Keratinocyte (primary cell): ENCODE measurements at regions not wholly inside any gene's neighbourhood (a gene's known extent, or its start where the extent isn't known, plus 50 kb on each side); places are given as distances from the start of the nearest gene placed in this dataset.

Experiments
- EZH2 ChIP-seq: IDR thresholded peaks from one replicate; pipeline ENCODE4 v1.6.1; 2012; ENCODE audit warnings: inconsistent platforms, mild to moderate bottlenecking, low read length, moderate library complexity
- TF ChIP-seq, protein P1 (sequence below), 3 experiments: IDR thresholded peaks in 1 of 3; conservative IDR thresholded peaks in 1 of 3; optimal IDR thresholded peaks in 1 of 3; 2 replicates in 2 of 3; 3 replicates in 1 of 3; pipeline versions ENCODE3 to v1.5.1; 2011; ENCODE audit warnings: low read length in 3 of 3, mild to moderate bottlenecking in 3 of 3, moderate library complexity in 2 of 3, control low read depth in 1 of 3, inconsistent platforms in 1 of 3; ENCODE audit not compliant: insufficient read depth in 2 of 3; ENCODE audit errors: extremely low read depth in 1 of 3

DNA sequence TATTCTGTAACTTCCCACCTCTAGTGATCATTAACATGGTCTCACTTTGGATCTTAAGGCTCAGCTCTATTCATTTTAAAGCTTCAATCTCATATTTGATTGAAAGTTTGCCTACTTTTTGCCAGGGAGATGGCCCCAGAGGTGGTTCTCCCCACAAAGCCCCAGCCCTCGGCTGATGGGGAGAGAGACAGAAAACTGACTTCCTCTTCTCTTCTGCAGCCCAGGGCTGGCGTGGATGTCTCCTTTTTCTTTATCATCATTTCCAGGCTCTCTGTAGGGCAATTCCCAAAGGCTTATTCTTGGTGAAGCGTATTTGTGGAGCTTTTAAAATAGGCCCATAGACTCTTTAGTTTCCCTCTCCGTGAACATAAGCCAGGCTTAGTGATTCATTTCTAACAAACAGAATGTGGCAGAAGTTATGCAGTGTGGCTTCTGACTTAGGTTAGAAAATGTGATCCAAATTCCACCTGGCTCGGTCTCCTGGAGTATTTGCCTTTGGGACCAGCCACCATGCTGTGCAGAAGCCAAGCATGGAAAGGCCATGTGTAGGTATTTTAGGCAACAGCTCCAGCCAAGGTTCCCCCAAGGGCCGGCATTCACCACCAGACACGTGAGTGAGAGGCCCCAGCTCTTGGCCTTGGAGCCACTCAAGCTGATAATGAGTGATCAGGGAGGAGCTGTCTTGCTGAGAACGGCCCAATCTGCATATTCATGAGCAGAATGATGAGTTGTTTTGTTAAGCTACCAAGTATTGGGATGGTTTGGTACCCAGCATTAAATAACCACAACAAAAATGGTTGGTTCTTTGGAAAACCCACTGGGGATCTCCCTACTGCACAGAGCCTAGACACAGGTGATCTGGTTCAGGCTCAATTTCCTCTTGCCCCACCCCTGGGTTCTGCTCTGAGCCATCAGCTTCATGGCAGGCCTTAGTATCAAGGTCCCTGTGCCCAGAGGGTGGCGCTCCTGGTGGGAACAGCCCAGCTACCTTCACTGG, 353.2 kb upstream of the PROK2 start:
- TF ChIP-seq, protein P1, sequence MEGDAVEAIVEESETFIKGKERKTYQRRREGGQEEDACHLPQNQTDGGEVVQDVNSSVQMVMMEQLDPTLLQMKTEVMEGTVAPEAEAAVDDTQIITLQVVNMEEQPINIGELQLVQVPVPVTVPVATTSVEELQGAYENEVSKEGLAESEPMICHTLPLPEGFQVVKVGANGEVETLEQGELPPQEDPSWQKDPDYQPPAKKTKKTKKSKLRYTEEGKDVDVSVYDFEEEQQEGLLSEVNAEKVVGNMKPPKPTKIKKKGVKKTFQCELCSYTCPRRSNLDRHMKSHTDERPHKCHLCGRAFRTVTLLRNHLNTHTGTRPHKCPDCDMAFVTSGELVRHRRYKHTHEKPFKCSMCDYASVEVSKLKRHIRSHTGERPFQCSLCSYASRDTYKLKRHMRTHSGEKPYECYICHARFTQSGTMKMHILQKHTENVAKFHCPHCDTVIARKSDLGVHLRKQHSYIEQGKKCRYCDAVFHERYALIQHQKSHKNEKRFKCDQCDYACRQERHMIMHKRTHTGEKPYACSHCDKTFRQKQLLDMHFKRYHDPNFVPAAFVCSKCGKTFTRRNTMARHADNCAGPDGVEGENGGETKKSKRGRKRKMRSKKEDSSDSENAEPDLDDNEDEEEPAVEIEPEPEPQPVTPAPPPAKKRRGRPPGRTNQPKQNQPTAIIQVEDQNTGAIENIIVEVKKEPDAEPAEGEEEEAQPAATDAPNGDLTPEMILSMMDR (optimal IDR thresholded peaks at IDR 0.05 in 1 of 3, IDR thresholded peaks at IDR 0.05 in 1 of 3, conservative IDR thresholded peaks at IDR 0.05 in 1 of 3; ENCODE audit: extremely low read depth in 1 of 3, insufficient read depth in 2 of 3, low read length in 3 of 3) = no peak
- no peak for TF ChIP-seq EZH2
